ENCODE measurements at regions not wholly inside any gene's neighbourhood (a gene's known extent, or its start where the extent isn't known, plus 50 kb on each side); places are given as distances from the start of the nearest gene placed in this dataset.

DNA sequence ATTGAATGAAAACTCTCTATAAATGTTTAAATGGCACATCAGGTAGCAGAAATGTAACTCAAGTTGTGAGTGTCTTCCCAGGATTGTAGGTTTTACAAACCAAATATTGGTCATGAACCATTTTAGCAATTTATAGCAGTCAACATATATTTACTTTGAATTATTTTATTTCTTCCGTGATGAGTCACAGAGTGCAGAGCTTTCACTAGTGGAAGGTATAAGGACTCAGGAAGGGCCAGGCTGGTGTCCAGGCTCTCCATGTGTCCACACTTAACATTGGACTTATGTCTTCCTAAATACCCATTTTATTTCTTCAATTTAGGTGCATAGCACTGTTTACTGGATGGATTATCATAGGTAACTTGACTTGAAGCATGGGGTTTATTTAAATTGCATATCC is 120.9 kb downstream of the OLIG3 start:
- no peak for TF ChIP-seq CTCF (IDR thresholded peaks at IDR 0.05)
- TF ChIP-seq POLR2A (IDR thresholded peaks at IDR 0.05) = no peak

All from body of pancreas (tissue), 4 donors.